Activated T-helper 2 cell treated with anti-CD3 and anti-CD28 coated beads, Interferon-gamma antibody, Interleukin-2, Interleukin-4, amounts not matched to agents 10 μg/mL and 5 μg/mL and 100 μg/mL, durations not matched to agents 14 hours and 24 hours and 36 hours (primary cell): ENCODE measurements at regions not wholly inside any gene's neighbourhood (a gene's known extent, or its start where the extent isn't known, plus 50 kb on each side); places are given as distances from the start of the nearest gene placed in this dataset.

Source experiments
- DNase-seq: peaks from one replicate; pipeline ENCODE4 v3.0.0; 2021; ENCODE audit warnings: low spot score
- H3K27ac Mint-ChIP-seq: one replicate; pipeline ENCODE4 v1.8.0; 2021; ENCODE audit warnings: mixed read lengths
- H3K27me3 Mint-ChIP-seq: one replicate; pipeline ENCODE4 v1.8.0; 2021; ENCODE audit warnings: low read depth, mixed read lengths
- H3K36me3 Mint-ChIP-seq: one replicate; pipeline ENCODE4 v1.8.0; 2021; ENCODE audit warnings: low read depth, mixed read lengths
- H3K4me1 Mint-ChIP-seq: one replicate; pipeline ENCODE4 v1.8.0; 2021; ENCODE audit warnings: low read depth, mixed read lengths
- H3K4me3 Mint-ChIP-seq: one replicate; pipeline ENCODE4 v1.8.0; 2021; ENCODE audit warnings: low read depth, mild to moderate bottlenecking, moderate library complexity, mixed read lengths
- H3K9me3 Mint-ChIP-seq: one replicate; pipeline ENCODE4 v1.8.0; 2021; ENCODE audit warnings: mixed read lengths
- intact Hi-C: fragments of 100-400 bp; cut with micrococcal nuclease; formaldehyde crosslinking; loops from one replicate; pipeline ENCODE4 v1.15.1; 2023

DNA sequence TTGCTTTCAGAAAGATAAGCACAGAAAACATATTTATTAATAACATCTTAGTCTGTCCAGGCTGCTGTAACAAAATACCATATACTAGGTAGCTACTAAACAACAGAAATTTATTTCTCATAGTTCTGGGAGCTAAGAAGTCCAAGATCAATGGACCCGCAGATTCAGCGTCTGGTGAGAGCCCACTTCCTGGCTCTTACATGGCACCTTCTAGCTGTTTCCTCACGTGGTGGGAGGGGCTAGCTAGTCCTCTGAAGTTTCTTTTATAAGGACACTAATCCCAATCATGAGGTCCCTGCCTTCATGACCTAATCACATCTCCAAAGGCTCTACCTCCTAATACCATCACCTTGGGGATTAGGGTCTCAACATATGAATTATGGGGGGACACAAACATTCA, 57.2 kb upstream of the AFF2 start:
- intact Hi-C loops: no loop called here
- DNase-seq: no peak
- H3K27ac Mint-ChIP-seq: no peak overlapping the region
- no peaks in the 10 kb centered on the region for H3K9me3 Mint-ChIP-seq
- peaks cover 4% of the 10 kb centered on the region for H3K27me3 Mint-ChIP-seq
- H3K4me1 Mint-ChIP-seq: no peaks in the 10 kb centered on the region
- no peak overlapping the region for H3K4me3 Mint-ChIP-seq
- H3K36me3 Mint-ChIP-seq: no peaks in the 10 kb centered on the region

GRCh38 chrX:148448686-148449085, 51.7 kb upstream of the AFF2 start:
- H3K36me3 Mint-ChIP-seq: no peaks in the 10 kb centered on the region
- no peak for DNase-seq
- H3K9me3 Mint-ChIP-seq: no peaks in the 10 kb centered on the region
- intact Hi-C loops: no loop called here
- peaks cover 1% of the 10 kb centered on the region for H3K27me3 Mint-ChIP-seq
- no peak overlapping the region for H3K4me3 Mint-ChIP-seq
- H3K27ac Mint-ChIP-seq: no peak overlapping the region
- no peaks in the 10 kb centered on the region for H3K4me1 Mint-ChIP-seq
